ENCODE measurements at regions not wholly inside any gene's neighbourhood (a gene's known extent, or its start where the extent isn't known, plus 50 kb on each side); places are given as distances from the start of the nearest gene placed in this dataset.

- Histone ChIP-seq H3K4me3 (ENCODE audit: low read depth, low read length, poor library complexity, severe bottlenecking) (no peak overlapping the region), H3K27ac (ENCODE audit: low read depth, low read length, poor library complexity, severe bottlenecking) (no peak overlapping the region), H3K9me3 (ENCODE audit: low read depth, low read length, poor library complexity, severe bottlenecking) (no peaks in the 10 kb centered on the region), H3K27me3 (replicated peaks; ENCODE audit: insufficient read depth, low read depth, low read length, poor library complexity) (no peaks in the 10 kb centered on the region), H3K36me3 (ENCODE audit: insufficient read depth, low read length, poor library complexity, severe bottlenecking) (no peaks in the 10 kb centered on the region), H3K4me1 (ENCODE audit: insufficient read depth, low read length, poor library complexity, severe bottlenecking) (no peaks in the 10 kb centered on the region)
- intact Hi-C loops (cut with micrococcal nuclease; ENCODE audit: unreplicated experiment): no loop called here
- POLR2A ChIA-PET (ENCODE audit: low non-redundant PET): no interaction called here
- BruUV-seq (replicated peaks): no TSS peak
- CTCF ChIA-PET: no interaction called here
- no peak for TF ChIP-seq EZH2 (IDR thresholded peaks at IDR 0.05; ENCODE audit: borderline replicate concordance, low read depth, low read length, poor library complexity, severe bottlenecking)
- TF ChIP-seq CTCF (conservative IDR thresholded peaks at IDR 0.05; ENCODE audit: low read depth, low read length): no peak
- DNase-seq (ENCODE audit: low spot score): no peak
Observed at GRCh38 chr1:81424061-81424460, 376.7 kb upstream of the ADGRL2 start.

GRCh38 chr1:81420760-81421159 is 380.0 kb upstream of the ADGRL2 start:
- CTCF ChIA-PET: no interaction called here
- Histone ChIP-seq H3K27ac (ENCODE audit: low read depth, low read length, poor library complexity, severe bottlenecking) (no peak overlapping the region), H3K27me3 (replicated peaks; ENCODE audit: insufficient read depth, low read depth, low read length, poor library complexity) (no peaks in the 10 kb centered on the region), H3K4me1 (ENCODE audit: insufficient read depth, low read length, poor library complexity, severe bottlenecking) (no peaks in the 10 kb centered on the region), H3K9me3 (ENCODE audit: low read depth, low read length, poor library complexity, severe bottlenecking) (no peaks in the 10 kb centered on the region), H3K36me3 (ENCODE audit: insufficient read depth, low read length, poor library complexity, severe bottlenecking) (no peaks in the 10 kb centered on the region), H3K4me3 (ENCODE audit: low read depth, low read length, poor library complexity, severe bottlenecking) (no peak overlapping the region)
- POLR2A ChIA-PET (ENCODE audit: low non-redundant PET): interaction anchor here (0.7 kb wide), 1 partner anchor 679 kb away, joined by 3 read pairs; no protein-coding TSS in a partner anchor
- intact Hi-C loops (cut with micrococcal nuclease; ENCODE audit: unreplicated experiment): no loop called here
- no peak for DNase-seq (ENCODE audit: low spot score)
- no peak for TF ChIP-seq EZH2 (IDR thresholded peaks at IDR 0.05; ENCODE audit: borderline replicate concordance, low read depth, low read length, poor library complexity, severe bottlenecking)
- TF ChIP-seq CTCF (conservative IDR thresholded peaks at IDR 0.05; ENCODE audit: low read depth, low read length): no peak
- BruUV-seq (replicated peaks): no TSS peak

- no TSS peak for BruUV-seq (replicated peaks)
- DNase-seq (ENCODE audit: low spot score): peak; percentile 74
- CTCF ChIA-PET: no interaction called here
- Histone ChIP-seq H3K9me3 (ENCODE audit: low read depth, low read length, poor library complexity, severe bottlenecking) (no peaks in the 10 kb centered on the region), H3K36me3 (ENCODE audit: insufficient read depth, low read length, poor library complexity, severe bottlenecking) (no peaks in the 10 kb centered on the region), H3K27me3 (replicated peaks; ENCODE audit: insufficient read depth, low read depth, low read length, poor library complexity) (no peaks in the 10 kb centered on the region), H3K4me1 (ENCODE audit: insufficient read depth, low read length, poor library complexity, severe bottlenecking) (no peaks in the 10 kb centered on the region), H3K27ac (ENCODE audit: low read depth, low read length, poor library complexity, severe bottlenecking) (no peak overlapping the region), H3K4me3 (ENCODE audit: low read depth, low read length, poor library complexity, severe bottlenecking) (no peak overlapping the region)
- intact Hi-C loops (cut with micrococcal nuclease; ENCODE audit: unreplicated experiment): loop anchor here (10.0 kb wide), 1 partner anchor 340 kb away; no protein-coding TSS in a partner anchor
- peak; percentile 97 for TF ChIP-seq CTCF (conservative IDR thresholded peaks at IDR 0.05; ENCODE audit: low read depth, low read length)
- TF ChIP-seq EZH2 (IDR thresholded peaks at IDR 0.05; ENCODE audit: borderline replicate concordance, low read depth, low read length, poor library complexity, severe bottlenecking): no peak
- POLR2A ChIA-PET (ENCODE audit: low non-redundant PET): no interaction called here
Observed at GRCh38 chr1:81414488-81415015, 386.2 kb upstream of the ADGRL2 start.

Measured in A673 (cell line).